HG03378 (cell line): ENCODE measurements at regions not wholly inside any gene's neighbourhood (a gene's known extent, or its start where the extent isn't known, plus 50 kb on each side); places are given as distances from the start of the nearest gene placed in this dataset.

Experiments
- ATAC-seq: cut with Tn5 transposase; IDR thresholded peaks from one replicate; pipeline ENCODE4 v1.9.1; 2021; ENCODE audit warnings: mild to moderate bottlenecking, moderate library complexity; ENCODE audit not compliant: unreplicated experiment

GRCh38 chr4:178244785-178245184 lies 802.5 kb upstream of the AGA start:
- ATAC-seq: no peak

- ATAC-seq: no peak
Measured at GRCh38 chr4:178255172-178255571, 812.9 kb upstream of the AGA start.

- no peak for ATAC-seq
Measured at GRCh38 chr4:178258603-178259002, 816.4 kb upstream of the AGA start.

- no peak for ATAC-seq
Measured at GRCh38 chr4:178259566-178259965, 817.3 kb upstream of the AGA start.

- no peak for ATAC-seq
Measured at GRCh38 chr4:178264001-178264400, 821.8 kb upstream of the AGA start.

- ATAC-seq: no peak
Measured at GRCh38 chr4:178271386-178271785, 829.1 kb upstream of the AGA start.

- ATAC-seq: no peak
Measured at GRCh38 chr4:178273168-178273567, 830.9 kb upstream of the AGA start.

GRCh38 chr4:178275671-178276360 lies 833.6 kb upstream of the AGA start:
- no peak for ATAC-seq

GRCh38 chr4:178280362-178280761 lies 838.1 kb upstream of the AGA start:
- ATAC-seq: no peak

GRCh38 chr4:178288462-178288861 lies 846.2 kb upstream of the AGA start:
- ATAC-seq: no peak

- no peak for ATAC-seq
Measured at GRCh38 chr4:178293601-178294000, 851.4 kb upstream of the AGA start.

GRCh38 chr4:178296669-178297068 lies 854.4 kb upstream of the AGA start:
- no peak for ATAC-seq

- no peak for ATAC-seq
Measured at GRCh38 chr4:178306565-178306964, 864.3 kb upstream of the AGA start.

- ATAC-seq: no peak
Measured at GRCh38 chr4:178309890-178310289, 867.7 kb upstream of the AGA start.

GRCh38 chr4:178311997-178312396 lies 869.8 kb upstream of the AGA start:
- no peak for ATAC-seq

GRCh38 chr4:178314287-178314686 lies 872.0 kb upstream of the AGA start:
- ATAC-seq: no peak

GRCh38 chr4:178316211-178316610 lies 874.0 kb upstream of the AGA start:
- no peak for ATAC-seq

- no peak for ATAC-seq
Measured at GRCh38 chr4:178320003-178320402, 877.8 kb upstream of the AGA start.

- ATAC-seq: no peak
Measured at GRCh38 chr4:178322524-178323183, 880.4 kb upstream of the AGA start.

- no peak for ATAC-seq
Measured at GRCh38 chr4:178329226-178329872, 887.1 kb upstream of the AGA start.

- no peak for ATAC-seq
Measured at GRCh38 chr4:178333355-178333754, 891.1 kb upstream of the AGA start.

- no peak for ATAC-seq
Measured at GRCh38 chr4:178339769-178340168, 897.5 kb upstream of the AGA start.
